Body of pancreas (tissue), 4 donors: ENCODE measurements at regions not wholly inside any gene's neighbourhood (a gene's known extent, or its start where the extent isn't known, plus 50 kb on each side); places are given as distances from the start of the nearest gene placed in this dataset.

ENCODE experiments used
- ATAC-seq: fragments of 150-250 bp; one replicate; pipeline ENCODE4 v1.9.1; 2016
- DNase-seq, 4 donors: peaks; one replicate each; pipeline ENCODE4 v3.0.0-alpha.2; 2019
- H3K27ac ChIP-seq, 4 donors: fragments of 200-600 bp; sonication (generic); 1 replicate in 3 of 4; 2 replicates in 1 of 4; pipeline versions ENCODE4 v1.5.1 to v1.6.1; 2016 to 2019; ENCODE audit warnings: mild to moderate bottlenecking in 1 of 4, mixed read lengths in 1 of 4, moderate library complexity in 1 of 4
- H3K27me3 ChIP-seq, 2 donors: fragments of 200-600 bp; sonication (generic); one replicate each; pipeline ENCODE4 v1.6.0; 2016; ENCODE audit warnings: mild to moderate bottlenecking in 1 of 2
- H3K36me3 ChIP-seq, 2 donors: fragments of 200-600 bp; sonication (generic); replicated peaks in 1 of 2; 2 replicates each; pipeline ENCODE4 v1.5.1; 2016; ENCODE audit warnings: low read depth in 2 of 2; ENCODE audit not compliant: insufficient read depth in 1 of 2
- H3K4me1 ChIP-seq: fragments of 200-600 bp; sonication (generic); one replicate; pipeline ENCODE4 v1.6.0; 2016
- H3K4me3 ChIP-seq, 2 donors: fragments of 200-600 bp; sonication (generic); 1 replicate in 1 of 2; 2 replicates in 1 of 2; pipeline ENCODE4 v1.5.1; 2016 to 2019
- H3K9me3 ChIP-seq, 3 donors: fragments of 200-600 bp; sonication (generic); 1 replicate in 2 of 3; 2 replicates in 1 of 3; pipeline ENCODE4 v1.5.1; 2016
- CTCF ChIP-seq, 7 experiments: fragments of 450-650 bp in 4 of 7; fragments of 200-600 bp in 3 of 7; sonication (generic) in 3 of 7; IDR thresholded peaks; one replicate each; pipeline ENCODE4 v1.5.1; 2016 to 2019; ENCODE audit warnings: antibody characterized with exemption in 7 of 7
- POLR2A ChIP-seq, 3 donors: fragments of 450-650 bp; IDR thresholded peaks; one replicate each; pipeline ENCODE4 v1.6.1; 2016; ENCODE audit warnings: antibody characterized with exemption in 3 of 3, mild to moderate bottlenecking in 2 of 3
- WGBS, 2 donors: methylation state at CpG; one replicate each; pipeline ENCODE4 v1.1.5; 2017; 5-methylcytosine and 5-hydroxymethylcytosine counted together
- intact Hi-C: fragments of 100-400 bp; cut with DNase I; formaldehyde crosslinking; loops from one replicate; pipeline ENCODE4 v1.15.1; 2023

GRCh38 chr7:156178857-156179256, 366.6 kb upstream of the SHH start:
- no peak overlapping the region for H3K27ac ChIP-seq
- H3K27me3 ChIP-seq, result no peaks in the 10 kb centered on the region
- ATAC-seq, result no peak
- DNase-seq, result no peak
- intact Hi-C loops, result no loop called here
- TF ChIP-seq CTCF (IDR thresholded peaks at IDR 0.05), result no peak
- TF ChIP-seq POLR2A (IDR thresholded peaks at IDR 0.05), result no peak
- no peaks in the 10 kb centered on the region for H3K4me1 ChIP-seq
- H3K4me3 ChIP-seq, result no peak overlapping the region
- H3K36me3 ChIP-seq, result no peaks in the 10 kb centered on the region
- no peaks in the 10 kb centered on the region for H3K9me3 ChIP-seq
- 86% methylated on average over 13 of the region's 13 CpGs for WGBS, 2 donors

- TF ChIP-seq POLR2A (IDR thresholded peaks at IDR 0.05), result no peak
- TF ChIP-seq CTCF (IDR thresholded peaks at IDR 0.05), result no peak
- 57 to 71% methylated on average over 15 of the region's 15 CpGs for WGBS, 2 donors
- no peak for ATAC-seq
- Histone ChIP-seq H3K9me3 (no peaks in the 10 kb centered on the region), H3K27ac (no peak overlapping the region), H3K4me1 (no peaks in the 10 kb centered on the region), H3K27me3 (no peaks in the 10 kb centered on the region), H3K4me3 (no peak overlapping the region), H3K36me3 (no peaks in the 10 kb centered on the region)
- intact Hi-C loops, result no loop called here
- DNase-seq, result no peak
These were observed 366.0 kb upstream of the SHH start for GRCh38 chr7:156178214-156178613.

- ATAC-seq (no peak), DNase-seq (no peak)
- H3K9me3 ChIP-seq, result no peaks in the 10 kb centered on the region
- WGBS, 2 donors, result 60 to 68% methylated on average over 22 of the region's 22 CpGs
- no peaks in the 10 kb centered on the region for H3K4me1 ChIP-seq
- H3K36me3 ChIP-seq, result no peaks in the 10 kb centered on the region
- no peak overlapping the region for H3K27ac ChIP-seq
- intact Hi-C loops, result no loop called here
- H3K4me3 ChIP-seq, result no peak overlapping the region
- TF ChIP-seq CTCF (IDR thresholded peaks at IDR 0.05) (no peak), POLR2A (IDR thresholded peaks at IDR 0.05) (no peak)
- no peaks in the 10 kb centered on the region for H3K27me3 ChIP-seq
These were observed 365.3 kb upstream of the SHH start for GRCh38 chr7:156177422-156178055.

- H3K4me1 ChIP-seq, result no peaks in the 10 kb centered on the region
- TF ChIP-seq CTCF (IDR thresholded peaks at IDR 0.05) (no peak), POLR2A (IDR thresholded peaks at IDR 0.05) (no peak)
- 85 to 87% methylated on average over 7 of the region's 7 CpGs for WGBS, 2 donors
- no peaks in the 10 kb centered on the region for H3K27me3 ChIP-seq
- intact Hi-C loops, result no loop called here
- H3K9me3 ChIP-seq, result no peaks in the 10 kb centered on the region
- H3K27ac ChIP-seq, result no peak overlapping the region
- no peak overlapping the region for H3K4me3 ChIP-seq
- DNase-seq, result no peak
- H3K36me3 ChIP-seq, result no peaks in the 10 kb centered on the region
- no peak for ATAC-seq
These were observed 363.8 kb upstream of the SHH start for GRCh38 chr7:156176039-156176438.

GRCh38 chr7:156175003-156175402, 362.7 kb upstream of the SHH start:
- no peak for DNase-seq
- 80 to 92% methylated on average over 6 to 10 of the region's 10 CpGs for WGBS, 2 donors
- H3K36me3 ChIP-seq, result no peaks in the 10 kb centered on the region

More at GRCh38 chr7:156175003-156175402, 362.7 kb upstream of the SHH start:
- no peaks in the 10 kb centered on the region for H3K4me1 ChIP-seq
- ATAC-seq, result no peak
- no peak overlapping the region for H3K27ac ChIP-seq
- TF ChIP-seq CTCF (IDR thresholded peaks at IDR 0.05) (no peak), POLR2A (IDR thresholded peaks at IDR 0.05) (no peak)
- intact Hi-C loops, result no loop called here
- H3K4me3 ChIP-seq, result no peak overlapping the region
- no peaks in the 10 kb centered on the region for H3K27me3 ChIP-seq
- H3K9me3 ChIP-seq, result no peaks in the 10 kb centered on the region
